ENCODE measurements at regions not wholly inside any gene's neighbourhood (a gene's known extent, or its start where the extent isn't known, plus 50 kb on each side); places are given as distances from the start of the nearest gene placed in this dataset.

- H2AFZ ChIP-seq = peak overlapping the region; percentile 16; the same call in 1 of the 2 replicates
- H3K4me3 ChIP-seq = no peak overlapping the region
- no peak overlapping the region for H3K4me3 Mint-ChIP-seq
- peaks cover 2% of the 10 kb centered on the region for H3K27me3 Mint-ChIP-seq (ENCODE audit: insufficient read depth, low read depth, poor library complexity)
- ATAC-seq (no peak), DNase-seq (ENCODE audit: low spot score) (no peak)
- no peaks in the 10 kb centered on the region; the same call in 2 of the 3 replicates for H3K4me1 Mint-ChIP-seq
- no peaks in the 10 kb centered on the region for H3K27me3 ChIP-seq (ENCODE audit: insufficient read depth)
- H3F3A ChIP-seq (replicated peaks; ENCODE audit: low read depth) = no peaks in the 10 kb centered on the region
- H4K20me1 ChIP-seq (replicated peaks; ENCODE audit: insufficient read depth) = no peaks in the 10 kb centered on the region
- H3K36me3 ChIP-seq (ENCODE audit: insufficient read depth) = no peaks in the 10 kb centered on the region
- TF ChIP-seq ZNF331 (CRISPR knock-in tag; IDR thresholded peaks at IDR 0.05; ENCODE audit: low read depth) (no peak), NANOG (IDR thresholded peaks at IDR 0.05; ENCODE audit: borderline replicate concordance) (no peak), CREB1 (CRISPR knock-in tag; IDR thresholded peaks at IDR 0.05; ENCODE audit: low read depth) (no peak), JUNB (IDR thresholded peaks at IDR 0.05; ENCODE audit: unreplicated experiment) (no peak), POLR2AphosphoS5 (IDR thresholded peaks at IDR 0.05; ENCODE audit: low read depth) (no peak), ETS1 (IDR thresholded peaks at IDR 0.05) (no peak), REST (IDR thresholded peaks at IDR 0.05; ENCODE audit: unreplicated experiment) (no peak), EZH2phosphoT487 (IDR thresholded peaks at IDR 0.05; ENCODE audit: unreplicated experiment) (no peak), CTCF (conservative IDR thresholded peaks at IDR 0.05; ENCODE audit: low read depth in 2 of 2) (no peak)
- H3K9me3 Mint-ChIP-seq = no peaks in the 10 kb centered on the region; the same call in 2 of the 3 replicates
- no peaks in the 10 kb centered on the region for H3K79me2 ChIP-seq (replicated peaks; ENCODE audit: insufficient read depth)
- no peaks in the 10 kb centered on the region for H3K4me1 ChIP-seq (ENCODE audit: insufficient read depth)
- H3K27ac ChIP-seq (ENCODE audit: low read depth) = no peak overlapping the region
- no peaks in the 10 kb centered on the region; the same call in 2 of the 3 replicates for H3K36me3 Mint-ChIP-seq (ENCODE audit: low read depth)
- H3K27ac Mint-ChIP-seq = no peak overlapping the region
- H3K9me2 ChIP-seq (ENCODE audit: insufficient read depth) = peaks cover 8% of the 10 kb centered on the region; the same call in 1 of the 2 replicates
- H3K4me2 ChIP-seq = no peak overlapping the region
Measured at GRCh38 chr9:75626860-75627259, 263.6 kb upstream of the PCSK5 start.

GRCh38 chr9:75628952-75629351 is 261.5 kb upstream of the PCSK5 start:
- H3K4me3 Mint-ChIP-seq = no peak overlapping the region
- Histone ChIP-seq H3K4me2 (no peak overlapping the region), H4K20me1 (replicated peaks; ENCODE audit: insufficient read depth) (no peaks in the 10 kb centered on the region), H2AFZ (peak overlapping the region; percentile 81), H3K27me3 (ENCODE audit: insufficient read depth) (no peaks in the 10 kb centered on the region), H3K36me3 (ENCODE audit: insufficient read depth) (no peaks in the 10 kb centered on the region), H3F3A (replicated peaks; ENCODE audit: low read depth) (no peaks in the 10 kb centered on the region), H3K27ac (ENCODE audit: low read depth) (no peak overlapping the region), H3K9me2 (ENCODE audit: insufficient read depth) (no peaks in the 10 kb centered on the region), H3K79me2 (replicated peaks; ENCODE audit: insufficient read depth) (no peaks in the 10 kb centered on the region), H3K4me3 (no peak overlapping the region), H3K4me1 (ENCODE audit: insufficient read depth) (no peaks in the 10 kb centered on the region)
- H3K27ac Mint-ChIP-seq = no peak overlapping the region
- H3K36me3 Mint-ChIP-seq (ENCODE audit: low read depth) = no peaks in the 10 kb centered on the region
- no peaks in the 10 kb centered on the region for H3K9me3 Mint-ChIP-seq
- DNase-seq (ENCODE audit: low spot score) (no peak), ATAC-seq (no peak)
- no peaks in the 10 kb centered on the region; the same call in 2 of the 3 replicates for H3K4me1 Mint-ChIP-seq
- H3K27me3 Mint-ChIP-seq (ENCODE audit: insufficient read depth, low read depth, poor library complexity) = no peaks in the 10 kb centered on the region
- TF ChIP-seq ZNF331 (CRISPR knock-in tag; IDR thresholded peaks at IDR 0.05; ENCODE audit: low read depth) (no peak), CTCF (conservative IDR thresholded peaks at IDR 0.05; ENCODE audit: low read depth in 2 of 2) (no peak), STAT1 (IDR thresholded peaks at IDR 0.05; ENCODE audit: unreplicated experiment) (no peak), JUNB (IDR thresholded peaks at IDR 0.05; ENCODE audit: unreplicated experiment) (no peak)
